NB4 (cell line): ENCODE measurements at regions not wholly inside any gene's neighbourhood (a gene's known extent, or its start where the extent isn't known, plus 50 kb on each side); places are given as distances from the start of the nearest gene placed in this dataset.

Experiments
- CTCF ChIP-seq: IDR thresholded peaks from one replicate; pipeline ENCODE4 v1.5.1; 2012; ENCODE audit warnings: low read depth, low read length
- MAX ChIP-seq: IDR thresholded peaks from 2 replicates; pipeline ENCODE4 v1.6.1; 2011; ENCODE audit warnings: low read depth, low read length
- MYC ChIP-seq: IDR thresholded peaks from 2 replicates; pipeline ENCODE4 v1.6.1; 2011; ENCODE audit warnings: low read depth, low read length
- POLR2A ChIP-seq: IDR thresholded peaks from 2 replicates; pipeline ENCODE4 v1.6.1; 2011; ENCODE audit warnings: mild to moderate bottlenecking; ENCODE audit not compliant: insufficient read length; ENCODE audit errors: extremely low read depth

GRCh38 chr5:114265432-114266060, 96.3 kb upstream of the KCNN2 start:
- TF ChIP-seq POLR2A (no peak), CTCF (no peak), MYC (no peak), MAX (no peak)
